ENCODE measurements at regions not wholly inside any gene's neighbourhood (a gene's known extent, or its start where the extent isn't known, plus 50 kb on each side); places are given as distances from the start of the nearest gene placed in this dataset.
"Not testable (repeated sequence)": the region's sequence is repeated elsewhere in the genome, so short reads cannot be mapped to it uniquely, and the experiment has no call there.

DNA sequence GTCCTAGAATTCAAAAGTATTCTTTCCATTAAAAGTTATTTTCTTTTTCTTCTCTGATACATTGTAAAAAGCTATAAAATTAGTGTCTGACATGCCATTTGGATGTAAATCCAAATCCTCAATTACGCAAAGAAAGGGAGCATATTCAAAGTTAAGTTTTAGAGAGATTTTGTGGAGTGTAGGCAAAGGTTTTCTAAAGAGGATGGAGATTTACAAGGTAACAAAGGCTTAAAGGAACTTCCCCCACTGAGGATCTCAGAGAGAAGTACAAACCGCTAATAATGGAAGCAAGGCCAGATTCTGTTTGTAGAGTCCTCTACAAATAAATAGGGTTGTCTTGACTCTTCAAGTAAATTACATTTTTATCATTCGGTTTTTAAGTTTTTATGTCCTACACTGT is 91.0 kb upstream of the MAPK10 start:
- H3K4me3 ChIP-seq (replicated peaks; ENCODE audit: low read depth, low read length), result no peak overlapping the region
- TF ChIP-seq CTCF (IDR thresholded peaks at IDR 0.05; ENCODE audit: low read depth, low read length, missing control alignments), result no peak
- no peak for DNase-seq (ENCODE audit: extremely low read depth, low read depth)

DNA sequence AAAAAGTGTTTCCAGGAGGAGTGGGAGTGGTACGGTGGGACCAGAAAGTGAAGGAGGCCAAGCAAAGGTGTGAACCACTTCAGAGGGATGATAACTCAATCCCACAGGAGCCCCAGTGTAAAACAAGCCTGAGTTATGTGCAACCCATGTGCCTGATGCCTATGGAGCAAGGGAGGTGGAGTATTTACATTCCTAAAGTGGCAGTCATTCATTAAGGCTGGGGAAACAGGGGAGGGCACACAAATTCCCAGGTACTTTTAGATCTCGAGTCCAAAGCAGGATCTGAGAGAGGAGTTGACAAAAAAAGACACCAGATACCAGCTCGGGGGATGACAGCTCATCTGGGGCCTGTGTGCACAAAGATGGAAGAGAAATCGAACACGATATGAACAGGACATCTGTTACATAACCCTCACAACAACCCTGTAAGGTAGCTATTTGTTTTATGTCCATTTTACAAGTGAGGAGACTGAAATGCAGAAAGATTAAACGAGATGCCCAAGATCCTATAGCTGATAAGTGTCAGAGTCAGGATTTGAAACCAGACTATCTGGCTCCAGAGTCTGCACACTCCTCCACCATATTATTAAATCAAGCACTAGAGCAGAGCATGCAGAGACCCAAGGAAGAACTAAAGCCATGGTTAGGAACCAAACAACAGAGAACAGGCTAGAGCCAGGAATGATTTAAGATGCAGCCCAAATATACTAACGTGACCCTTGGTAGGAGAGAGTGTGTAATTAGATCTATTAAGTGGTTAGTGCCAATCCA is 91.9 kb upstream of the MAPK10 start:
- no peak for DNase-seq (ENCODE audit: extremely low read depth, low read depth)
- TF ChIP-seq CTCF (IDR thresholded peaks at IDR 0.05; ENCODE audit: low read depth, low read length, missing control alignments), result no peak
- no peak overlapping the region for H3K4me3 ChIP-seq (replicated peaks; ENCODE audit: low read depth, low read length)

DNA sequence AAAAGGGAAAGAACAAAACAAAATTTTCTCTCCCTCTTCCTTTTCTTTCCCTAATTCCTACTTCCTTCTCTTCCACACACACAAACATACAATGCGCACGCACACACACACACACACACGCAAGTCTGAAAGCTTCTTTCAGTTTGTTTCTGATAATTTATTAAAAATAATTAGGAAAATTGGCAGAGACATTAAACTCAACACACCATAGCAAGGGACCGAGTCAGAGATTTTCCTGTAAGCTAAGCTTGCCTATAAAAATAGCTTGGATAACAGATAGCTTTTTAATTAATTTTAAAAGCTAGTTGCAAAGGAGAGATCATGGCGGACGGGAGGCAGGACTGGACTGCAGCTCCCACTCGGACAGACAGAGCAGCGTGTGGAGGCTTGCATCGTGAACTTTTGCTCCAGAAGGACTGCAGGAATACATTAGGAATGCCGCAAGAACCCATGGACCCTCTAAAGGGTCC is 92.6 kb upstream of the MAPK10 start:
- H3K4me3 ChIP-seq (replicated peaks; ENCODE audit: low read depth, low read length), result no peak overlapping the region
- no peak for TF ChIP-seq CTCF (IDR thresholded peaks at IDR 0.05; ENCODE audit: low read depth, low read length, missing control alignments)
- no peak for DNase-seq (ENCODE audit: extremely low read depth, low read depth)

GRCh38 chr4:86452924-86453531 is 93.2 kb upstream of the MAPK10 start:
- H3K4me3 ChIP-seq (replicated peaks; ENCODE audit: low read depth, low read length), result no peak overlapping the region
- TF ChIP-seq CTCF (IDR thresholded peaks at IDR 0.05; ENCODE audit: low read depth, low read length, missing control alignments), result no peak
- no peak for DNase-seq (ENCODE audit: extremely low read depth, low read depth)

DNA sequence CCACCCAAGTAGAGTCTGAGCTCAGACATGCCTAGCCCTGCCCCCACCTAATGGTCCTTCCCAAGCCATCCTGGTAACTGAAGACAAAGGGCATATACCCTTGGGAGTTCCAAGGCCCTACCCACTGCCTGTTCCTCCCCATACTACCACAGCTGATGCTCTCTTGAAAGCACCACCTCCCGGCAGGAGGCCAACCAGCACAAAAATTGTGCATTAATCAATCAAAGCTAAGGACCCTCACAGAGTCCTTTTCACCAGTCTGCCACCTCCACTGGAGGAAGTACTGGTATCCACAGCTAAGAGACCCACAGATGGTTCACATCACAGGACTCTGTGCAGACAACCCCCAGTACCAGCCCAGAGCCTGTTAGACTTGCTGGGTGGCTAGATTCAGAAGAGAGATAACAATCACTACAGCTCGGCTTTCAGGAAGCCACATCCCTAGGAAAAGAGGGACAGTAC is 93.8 kb upstream of the MAPK10 start:
- not testable (repeated sequence) for H3K4me3 ChIP-seq (replicated peaks; ENCODE audit: low read depth, low read length); DNase-seq (ENCODE audit: extremely low read depth, low read depth)

GRCh38 chr4:86461849-86462248 is 102.0 kb upstream of the MAPK10 start:
- no peak for DNase-seq (ENCODE audit: extremely low read depth, low read depth)
- no peak overlapping the region for H3K4me3 ChIP-seq (replicated peaks; ENCODE audit: low read depth, low read length)
- TF ChIP-seq CTCF (IDR thresholded peaks at IDR 0.05; ENCODE audit: low read depth, low read length, missing control alignments), result no peak

- no peak for TF ChIP-seq CTCF (IDR thresholded peaks at IDR 0.05; ENCODE audit: low read depth, low read length, missing control alignments)
- no peak overlapping the region for H3K4me3 ChIP-seq (replicated peaks; ENCODE audit: low read depth, low read length)
- no peak for DNase-seq (ENCODE audit: extremely low read depth, low read depth)
Measured at GRCh38 chr4:86472377-86473019, 112.6 kb upstream of the MAPK10 start.

DNA sequence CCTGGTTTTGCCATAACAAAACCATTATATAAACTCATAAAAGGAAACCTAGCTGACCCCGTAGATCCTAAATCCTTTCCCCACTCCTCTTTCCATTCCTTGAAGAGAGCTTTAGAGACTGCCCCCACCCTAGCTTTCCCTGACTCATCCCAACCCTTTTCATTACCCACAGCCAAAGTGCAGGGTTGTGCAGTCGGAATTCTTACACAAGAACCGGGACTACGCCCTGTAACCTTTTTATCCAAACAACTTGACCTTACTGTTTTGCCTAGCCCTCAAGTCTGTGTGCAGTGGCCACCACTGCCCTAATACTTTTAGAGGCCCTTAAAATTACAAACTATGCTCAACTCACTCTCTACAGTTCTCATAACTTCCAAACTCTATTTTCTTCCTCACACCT is 116.0 kb upstream of the PTPN13 start:
- not testable (repeated sequence) for DNase-seq (ENCODE audit: extremely low read depth, low read depth); H3K4me3 ChIP-seq (replicated peaks; ENCODE audit: low read depth, low read length)
